ENCODE measurements at regions not wholly inside any gene's neighbourhood (a gene's known extent, or its start where the extent isn't known, plus 50 kb on each side); places are given as distances from the start of the nearest gene placed in this dataset.

- no peak overlapping the region for H3K56ac ChIP-seq (ENCODE audit: insufficient read length, low read depth, low read length)
These were observed 221.0 kb upstream of the OSR1 start for GRCh38 chr2:19579461-19579860.

More at GRCh38 chr2:19579461-19579860, 221.0 kb upstream of the OSR1 start:
- Histone ChIP-seq H3K9me3 (ENCODE audit: control insufficient read depth, low read depth, low read length) (no peaks in the 10 kb centered on the region), H3K4ac (ENCODE audit: low read depth, low read length) (no peak overlapping the region), H3K27me3 (ENCODE audit: insufficient read depth, low read length) (no peaks in the 10 kb centered on the region; the same call in 1 of the 2 replicates), H3K27ac (ENCODE audit: insufficient read length, low read depth, low read length) (no peak overlapping the region), H4K20me1 (ENCODE audit: control insufficient read depth, insufficient read depth, insufficient read length) (no peaks in the 10 kb centered on the region), H3K79me1 (ENCODE audit: insufficient read depth, low read depth, low read length, poor library complexity, severe bottlenecking) (no peaks in the 10 kb centered on the region), H2BK20ac (ENCODE audit: low read depth, low read length, poor library complexity, severe bottlenecking) (no peak overlapping the region), H2AK5ac (ENCODE audit: insufficient read length, low read length) (no peak overlapping the region), H4K91ac (ENCODE audit: insufficient read length, low read depth, low read length) (no peak overlapping the region), H3K23ac (ENCODE audit: insufficient read length, low read depth, low read length) (no peak overlapping the region), H4K8ac (replicated peaks; ENCODE audit: insufficient read length, low read depth, low read length) (no peak overlapping the region), H4K5ac (ENCODE audit: insufficient read length, low read depth, low read length) (no peak overlapping the region), H2AFZ (ENCODE audit: low read length) (no peak overlapping the region), H3K18ac (ENCODE audit: insufficient read length, low read depth, low read length) (no peak overlapping the region), H3K79me2 (ENCODE audit: insufficient read depth, low read length) (no peaks in the 10 kb centered on the region), H2BK15ac (ENCODE audit: low read depth, low read length) (no peak overlapping the region), H2BK12ac (ENCODE audit: insufficient read length, low read depth, low read length) (no peak overlapping the region), H3K23me2 (ENCODE audit: insufficient read length, low read depth, low read length, poor library complexity, severe bottlenecking) (no peaks in the 10 kb centered on the region), H3K9ac (ENCODE audit: extremely low read depth, insufficient read length, low read length) (no peak overlapping the region), H3K4me2 (ENCODE audit: insufficient read depth, insufficient read length, low read length) (no peak overlapping the region), H3K14ac (ENCODE audit: insufficient read depth, low read length) (no peak overlapping the region), H2BK120ac (ENCODE audit: low read depth, low read length, poor library complexity, severe bottlenecking) (no peak overlapping the region), H3T11ph (ENCODE audit: low read length) (no peak overlapping the region), H3K4me1 (ENCODE audit: insufficient read depth, low read length) (no peaks in the 10 kb centered on the region), H2BK5ac (ENCODE audit: insufficient read length, low read length) (no peak overlapping the region)
- WGBS (ENCODE audit: extremely low coverage, insufficient read length, low lambda C conversion rate) = no CpG with 5 or more reads among the region's 3 CpGs
- no peaks in the 10 kb centered on the region for H3K36me3 Mint-ChIP-seq (ENCODE audit: insufficient read depth in 1 of 3, low read depth in 3 of 3)
- no peaks in the 10 kb centered on the region for H3K27me3 Mint-ChIP-seq (ENCODE audit: low read depth)
- DNase-seq = no peak
- TF ChIP-seq CTCF (conservative IDR thresholded peaks at IDR 0.05) = no peak
- H3K4me3 Mint-ChIP-seq = no peak overlapping the region
- H3K4me1 Mint-ChIP-seq = peaks cover 2 to 4% of the 10 kb centered on the region in 2 experiments; a peak in 1 of 4 replicates
- H3K9me3 Mint-ChIP-seq = no peaks in the 10 kb centered on the region
- H3K27ac Mint-ChIP-seq = no peak overlapping the region

Measured in H9 (cell line).